Neural progenitor cell (in vitro differentiated cells): ENCODE measurements at regions not wholly inside any gene's neighbourhood (a gene's known extent, or its start where the extent isn't known, plus 50 kb on each side); places are given as distances from the start of the nearest gene placed in this dataset.

Experiments used
- CTCF ChIP-seq: fragments of 200-600 bp; sonication (generic); IDR thresholded peaks from 2 replicates; pipeline ENCODE4 v1.5.1; 2017; ENCODE audit warnings: antibody characterized with exemption, mild to moderate bottlenecking
- EZH2 ChIP-seq: fragments of 200-600 bp; sonication (generic); IDR thresholded peaks from 2 replicates; pipeline ENCODE4 v1.6.1; 2017; ENCODE audit warnings: antibody characterized with exemption, mild to moderate bottlenecking, moderate library complexity
- EZH2phosphoT487 ChIP-seq: fragments of 200-600 bp; sonication (generic); IDR thresholded peaks from 2 replicates; pipeline ENCODE4 v1.6.1; 2017; ENCODE audit warnings: antibody characterized with exemption

- TF ChIP-seq CTCF (no peak), EZH2 (no peak), EZH2phosphoT487 (no peak)
Measured at GRCh38 chr2:37447446-37447845, 103.0 kb downstream of the QPCT start.
